C4-2B (cell line): ENCODE measurements at regions not wholly inside any gene's neighbourhood (a gene's known extent, or its start where the extent isn't known, plus 50 kb on each side); places are given as distances from the start of the nearest gene placed in this dataset.

Experiments used
- ZFX ChIP-seq: fragments of 450-650 bp; IDR thresholded peaks from 2 replicates; pipeline ENCODE4 v1.6.1; 2017
- TF ChIP-seq, protein P1 (sequence below): fragments of 450-650 bp; conservative IDR thresholded peaks from 2 replicates; pipeline ENCODE4 v1.5.1; 2017; ENCODE audit warnings: mild to moderate bottlenecking

- TF ChIP-seq, protein P1, sequence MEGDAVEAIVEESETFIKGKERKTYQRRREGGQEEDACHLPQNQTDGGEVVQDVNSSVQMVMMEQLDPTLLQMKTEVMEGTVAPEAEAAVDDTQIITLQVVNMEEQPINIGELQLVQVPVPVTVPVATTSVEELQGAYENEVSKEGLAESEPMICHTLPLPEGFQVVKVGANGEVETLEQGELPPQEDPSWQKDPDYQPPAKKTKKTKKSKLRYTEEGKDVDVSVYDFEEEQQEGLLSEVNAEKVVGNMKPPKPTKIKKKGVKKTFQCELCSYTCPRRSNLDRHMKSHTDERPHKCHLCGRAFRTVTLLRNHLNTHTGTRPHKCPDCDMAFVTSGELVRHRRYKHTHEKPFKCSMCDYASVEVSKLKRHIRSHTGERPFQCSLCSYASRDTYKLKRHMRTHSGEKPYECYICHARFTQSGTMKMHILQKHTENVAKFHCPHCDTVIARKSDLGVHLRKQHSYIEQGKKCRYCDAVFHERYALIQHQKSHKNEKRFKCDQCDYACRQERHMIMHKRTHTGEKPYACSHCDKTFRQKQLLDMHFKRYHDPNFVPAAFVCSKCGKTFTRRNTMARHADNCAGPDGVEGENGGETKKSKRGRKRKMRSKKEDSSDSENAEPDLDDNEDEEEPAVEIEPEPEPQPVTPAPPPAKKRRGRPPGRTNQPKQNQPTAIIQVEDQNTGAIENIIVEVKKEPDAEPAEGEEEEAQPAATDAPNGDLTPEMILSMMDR: no peak
- no peak for TF ChIP-seq ZFX
Observed at GRCh38 chr11:28512143-28512756, 404.1 kb downstream of the METTL15 start.
